Ovary (tissue), 7 donors: ENCODE measurements at regions not wholly inside any gene's neighbourhood (a gene's known extent, or its start where the extent isn't known, plus 50 kb on each side); places are given as distances from the start of the nearest gene placed in this dataset.

ENCODE experiments used
- DNase-seq, 5 donors: peaks; one replicate each; pipeline ENCODE4 v3.0.0-alpha.2; 2019 to 2020
- H3K27ac ChIP-seq, 2 donors: fragments of 200-600 bp; one replicate each; pipeline versions ENCODE4 v1.5.1 to v1.8.0; 2019 to 2022
- H3K27me3 ChIP-seq: fragments of 200-600 bp; one replicate; pipeline ENCODE4 v1.8.0; 2022
- H3K36me3 ChIP-seq: fragments of 200-600 bp; sonication (generic); one replicate; pipeline ENCODE4 v1.5.1; 2019
- H3K4me1 ChIP-seq: one replicate; pipeline ENCODE4 v1.8.1; 2013; ENCODE audit warnings: mild to moderate bottlenecking, moderate library complexity; ENCODE audit not compliant: insufficient read depth
- H3K4me3 ChIP-seq: fragments of 200-600 bp; sonication (generic); one replicate; pipeline ENCODE4 v1.5.1; 2017
- H3K9me3 ChIP-seq, 2 donors: fragments of 200-600 bp in 1 of 2; sonication (generic) in 1 of 2; one replicate each; pipeline versions ENCODE4 v1.5.1 to v1.8.1; 2013 to 2019; ENCODE audit warnings: mild to moderate bottlenecking in 1 of 2, moderate library complexity in 1 of 2
- EP300 ChIP-seq: sonication (generic); formaldehyde crosslinking; IDR thresholded peaks from one replicate; pipeline ENCODE4 v1.6.1; 2017; ENCODE audit warnings: antibody characterized with exemption
- POLR2A ChIP-seq: fragments of 450-650 bp; IDR thresholded peaks from one replicate; pipeline ENCODE4 v1.6.1; 2017; ENCODE audit warnings: antibody characterized with exemption, mild to moderate bottlenecking, moderate library complexity
- WGBS, 3 donors: extraction: QIAGEN DNeasy Blood & Tissue Kit in 1 of 3; methylation state at CpG; one replicate each; pipeline versions ENCODE4 v1.1.5 to v1.1.7; 2013 to 2017; 5-methylcytosine and 5-hydroxymethylcytosine counted together
- intact Hi-C, 4 donors: fragments of 100-400 bp; cut with DNase I; formaldehyde crosslinking; loops; one replicate each; pipeline versions ENCODE4 v1.11.0 to v1.15.1; 2022 to 2023
- TF ChIP-seq, protein P1 (sequence below), 3 donors: fragments of 450-650 bp in 2 of 3; fragments of 200-600 bp in 1 of 3; IDR thresholded peaks; one replicate each; pipeline versions ENCODE4 v1.5.1 to v1.8.0; 2016 to 2022; ENCODE audit warnings: antibody characterized with exemption in 3 of 3, mild to moderate bottlenecking in 1 of 3
- donor health status: DM: no; HTN: no; CAD: no; lungs with moderate emphysema.
- donor health status: DM: no; HTN: no; CAD: no.
- donor health status: Bipolar disorder and iron deficiency.
- donor health status: DM: no; HTN: no; CAD: no.
- donor health status: DM: yes; HTN: yes; CAD: no.

DNA sequence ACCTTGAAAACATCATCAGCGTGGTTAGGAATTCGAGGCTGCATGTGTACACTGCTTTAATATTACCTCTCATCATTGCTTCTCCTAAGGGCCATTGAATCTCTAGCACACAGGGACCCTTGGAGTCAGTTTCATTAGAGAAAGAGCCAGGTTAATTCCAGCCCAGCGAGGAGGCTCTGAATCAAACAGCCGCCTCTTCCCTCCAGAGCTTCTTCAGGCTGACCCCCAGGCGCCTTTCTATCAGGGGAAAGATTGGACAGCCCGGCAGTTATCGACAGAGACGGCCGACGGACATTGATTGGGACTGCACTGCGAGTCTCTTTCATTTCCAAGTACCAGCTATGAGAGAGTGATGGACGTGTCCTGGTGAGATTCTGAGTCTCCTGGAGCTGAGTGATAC lies 159.2 kb downstream of the ANKRD60 start:
- no peak overlapping the region for H3K4me3 ChIP-seq
- WGBS, 3 donors: 93 to 96% (median 96%) methylated on average over 12 of the region's 12 CpGs

DNA sequence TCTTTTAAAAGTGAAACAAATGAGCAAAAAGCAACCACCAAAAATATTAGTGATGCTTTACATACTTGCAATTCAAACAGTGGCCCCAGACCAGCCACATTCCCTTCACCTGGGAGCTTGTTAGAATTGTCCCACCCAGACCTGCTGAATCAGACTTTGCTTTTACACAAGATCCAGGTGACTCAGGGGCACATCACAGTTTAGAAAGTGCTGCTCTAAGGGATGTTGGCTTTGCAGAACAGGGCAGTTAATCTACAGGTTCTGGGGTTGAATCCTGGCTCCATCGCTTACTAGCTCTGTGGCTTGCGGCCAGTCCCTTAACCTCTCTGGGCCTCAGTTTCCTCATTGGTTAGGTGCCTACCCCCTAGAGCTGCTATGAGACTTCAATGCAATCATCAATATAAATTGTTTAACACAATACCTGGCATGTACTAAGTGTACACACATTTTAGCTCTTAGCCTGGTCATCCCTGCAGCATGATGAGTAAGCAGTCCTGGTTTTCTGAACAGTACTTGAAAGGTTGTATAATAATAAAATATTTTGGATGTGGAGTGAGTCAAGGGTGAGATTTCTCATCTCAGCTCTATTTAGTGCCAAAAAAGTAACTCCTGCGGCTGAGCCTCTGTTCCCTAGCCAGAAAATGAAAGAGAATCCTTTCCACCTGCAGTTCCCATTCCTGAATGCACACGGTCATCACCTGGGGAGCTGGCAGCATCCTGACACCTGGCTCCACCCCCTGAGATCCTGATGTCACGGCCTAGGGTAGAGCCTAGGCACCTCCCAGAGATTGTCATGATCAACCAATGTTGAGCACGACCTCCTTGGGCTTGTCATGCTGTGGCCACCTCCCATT lies 162.7 kb downstream of the ANKRD60 start:
- TF ChIP-seq, protein P1, sequence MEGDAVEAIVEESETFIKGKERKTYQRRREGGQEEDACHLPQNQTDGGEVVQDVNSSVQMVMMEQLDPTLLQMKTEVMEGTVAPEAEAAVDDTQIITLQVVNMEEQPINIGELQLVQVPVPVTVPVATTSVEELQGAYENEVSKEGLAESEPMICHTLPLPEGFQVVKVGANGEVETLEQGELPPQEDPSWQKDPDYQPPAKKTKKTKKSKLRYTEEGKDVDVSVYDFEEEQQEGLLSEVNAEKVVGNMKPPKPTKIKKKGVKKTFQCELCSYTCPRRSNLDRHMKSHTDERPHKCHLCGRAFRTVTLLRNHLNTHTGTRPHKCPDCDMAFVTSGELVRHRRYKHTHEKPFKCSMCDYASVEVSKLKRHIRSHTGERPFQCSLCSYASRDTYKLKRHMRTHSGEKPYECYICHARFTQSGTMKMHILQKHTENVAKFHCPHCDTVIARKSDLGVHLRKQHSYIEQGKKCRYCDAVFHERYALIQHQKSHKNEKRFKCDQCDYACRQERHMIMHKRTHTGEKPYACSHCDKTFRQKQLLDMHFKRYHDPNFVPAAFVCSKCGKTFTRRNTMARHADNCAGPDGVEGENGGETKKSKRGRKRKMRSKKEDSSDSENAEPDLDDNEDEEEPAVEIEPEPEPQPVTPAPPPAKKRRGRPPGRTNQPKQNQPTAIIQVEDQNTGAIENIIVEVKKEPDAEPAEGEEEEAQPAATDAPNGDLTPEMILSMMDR (IDR thresholded peaks at IDR 0.05): no peak
- no peak for TF ChIP-seq POLR2A
- no peak for TF ChIP-seq EP300
- H3K9me3 ChIP-seq: no peaks in the 10 kb centered on the region
- no peak for DNase-seq
- no peaks in the 10 kb centered on the region for H3K27me3 ChIP-seq
- no peaks in the 10 kb centered on the region for H3K36me3 ChIP-seq
- WGBS, 3 donors: 64 to 71% (median 67%) methylated on average over 6 of the region's 6 CpGs
- H3K4me1 ChIP-seq: no peaks in the 10 kb centered on the region
- intact Hi-C loops: no loop called here
- H3K27ac ChIP-seq: no peak overlapping the region
- no peak overlapping the region for H3K4me3 ChIP-seq

More for the DNA sequence above, 159.2 kb downstream of the ANKRD60 start:
- no peaks in the 10 kb centered on the region for H3K9me3 ChIP-seq
- H3K27me3 ChIP-seq: no peaks in the 10 kb centered on the region
- no peaks in the 10 kb centered on the region for H3K36me3 ChIP-seq
- no peak for DNase-seq
- no peak overlapping the region for H3K27ac ChIP-seq
- intact Hi-C loops: no loop called here
- TF ChIP-seq EP300 (no peak), POLR2A (no peak)
- TF ChIP-seq, protein P1 (IDR thresholded peaks at IDR 0.05): no peak
- no peaks in the 10 kb centered on the region for H3K4me1 ChIP-seq

DNA sequence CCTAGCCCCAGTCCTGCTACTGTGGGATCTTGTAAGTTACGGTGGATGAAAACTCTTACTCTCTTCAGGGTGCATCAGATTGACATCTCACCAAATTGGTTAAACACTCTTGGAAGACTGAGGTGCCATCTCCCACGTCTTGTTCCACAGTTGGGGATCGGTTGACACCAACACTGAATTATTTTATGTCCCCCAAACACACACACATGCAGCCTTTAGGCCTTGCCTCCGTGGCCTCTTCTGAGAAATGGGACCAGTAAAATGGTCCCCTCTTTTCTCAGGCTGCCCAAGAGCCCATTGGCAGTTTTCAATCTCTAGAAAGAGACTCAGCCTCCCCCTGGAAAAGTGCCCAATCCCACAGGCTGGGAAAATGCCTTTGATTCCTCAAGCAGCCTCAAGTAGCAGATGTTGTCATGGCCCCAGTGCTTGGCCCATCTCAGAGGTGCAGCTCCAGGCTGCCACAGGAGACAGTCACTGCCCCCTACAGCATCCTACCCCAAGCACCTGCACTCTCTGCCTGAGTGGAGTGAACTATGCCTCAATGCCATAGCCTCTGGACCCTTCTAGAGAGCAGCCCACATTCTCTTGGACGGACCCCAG lies 163.9 kb downstream of the ANKRD60 start:
- no peak for DNase-seq
- no peaks in the 10 kb centered on the region for H3K9me3 ChIP-seq
- no peaks in the 10 kb centered on the region for H3K36me3 ChIP-seq
- WGBS, 3 donors: 86 to 90% (median 86%) methylated on average over 5 of the region's 5 CpGs
- TF ChIP-seq POLR2A: no peak
- TF ChIP-seq, protein P1 (IDR thresholded peaks at IDR 0.05): no peak
- no peak for TF ChIP-seq EP300
- intact Hi-C loops: no loop called here
- H3K27ac ChIP-seq: no peak overlapping the region
- no peaks in the 10 kb centered on the region for H3K4me1 ChIP-seq
- H3K27me3 ChIP-seq: no peaks in the 10 kb centered on the region
- no peak overlapping the region for H3K4me3 ChIP-seq

DNA sequence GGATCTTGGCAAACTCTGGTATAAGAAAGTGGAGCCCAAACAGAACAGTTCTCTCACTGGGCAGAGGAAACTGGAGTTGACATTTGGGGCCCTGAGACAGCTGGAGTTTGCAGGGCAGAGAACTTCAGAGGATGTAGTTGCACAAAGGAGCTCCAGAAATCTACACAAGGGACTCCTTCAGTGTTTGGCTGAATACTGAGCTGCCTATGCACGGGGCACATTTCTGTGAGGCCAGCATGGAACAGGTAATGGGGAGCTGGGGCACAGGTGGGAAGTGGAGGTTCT lies 169.3 kb downstream of the ANKRD60 start:
- 89 to 95% (median 94%) methylated on average over 1 of the region's 1 CpG for WGBS, 3 donors
- intact Hi-C loops: no loop called here
- no peak overlapping the region for H3K27ac ChIP-seq
- DNase-seq: no peak
- H3K4me3 ChIP-seq: no peak overlapping the region
- H3K27me3 ChIP-seq: no peaks in the 10 kb centered on the region
- no peak for TF ChIP-seq EP300
- no peak for TF ChIP-seq POLR2A
- TF ChIP-seq, protein P1 (IDR thresholded peaks at IDR 0.05): no peak
- no peaks in the 10 kb centered on the region for H3K9me3 ChIP-seq
- no peaks in the 10 kb centered on the region for H3K36me3 ChIP-seq
- H3K4me1 ChIP-seq: peaks cover 9% of the 10 kb centered on the region
